ENCODE measurements at regions not wholly inside any gene's neighbourhood (a gene's known extent, or its start where the extent isn't known, plus 50 kb on each side); places are given as distances from the start of the nearest gene placed in this dataset.
A peak's percentile ranks its signal among the peaks of the same experiment; 100 is the strongest.

- H3K27ac ChIP-seq (ENCODE audit: low read depth in 1 of 2, low read length in 1 of 2) = no peak overlapping the region
- WGBS = 85% methylated on average over 2 of the region's 2 CpGs
- DNase-seq (ENCODE audit: low read depth in 6 of 9, low spot score in 9 of 9) = no peak
- no peaks in the 10 kb centered on the region for H3K36me3 ChIP-seq (ENCODE audit: control insufficient read depth in 2 of 2, insufficient read depth in 2 of 2, low read length in 1 of 2)
- no peaks in the 10 kb centered on the region for H3K9me3 ChIP-seq (ENCODE audit: control insufficient read depth in 2 of 2, insufficient read depth in 1 of 2, low read length in 1 of 2)
- H3K27me3 ChIP-seq (ENCODE audit: control insufficient read depth in 2 of 2, insufficient read depth in 1 of 2, low read length in 1 of 2) = no peaks in the 10 kb centered on the region
- H3K4me1 ChIP-seq (ENCODE audit: control insufficient read depth in 2 of 2, insufficient read depth in 2 of 2, low read length in 2 of 2) = no peaks in the 10 kb centered on the region
- H3K4me3 ChIP-seq (ENCODE audit: low read length in 2 of 2) = no peak overlapping the region
These were observed 185.8 kb downstream of the CARTPT start for GRCh38 chr5:71904852-71905251.

GRCh38 chr5:71905834-71906711 lies 187.0 kb downstream of the CARTPT start:
- Histone ChIP-seq H3K9me3 (ENCODE audit: control insufficient read depth in 2 of 2, insufficient read depth in 1 of 2, low read length in 1 of 2) (no peaks in the 10 kb centered on the region), H3K27me3 (ENCODE audit: control insufficient read depth in 2 of 2, insufficient read depth in 1 of 2, low read length in 1 of 2) (no peaks in the 10 kb centered on the region), H3K36me3 (ENCODE audit: control insufficient read depth in 2 of 2, insufficient read depth in 2 of 2, low read length in 1 of 2) (no peaks in the 10 kb centered on the region), H3K27ac (ENCODE audit: low read depth in 1 of 2, low read length in 1 of 2) (no peak overlapping the region), H3K4me1 (ENCODE audit: control insufficient read depth in 2 of 2, insufficient read depth in 2 of 2, low read length in 2 of 2) (no peaks in the 10 kb centered on the region), H3K4me3 (ENCODE audit: low read length in 2 of 2) (no peak overlapping the region)
- 93% methylated on average over 1 of the region's 1 CpG for WGBS
- DNase-seq (ENCODE audit: low read depth in 6 of 9, low spot score in 9 of 9) = no peak

- Histone ChIP-seq H3K27me3 (ENCODE audit: control insufficient read depth in 2 of 2, insufficient read depth in 1 of 2, low read length in 1 of 2) (no peaks in the 10 kb centered on the region), H3K27ac (ENCODE audit: low read depth in 1 of 2, low read length in 1 of 2) (peak overlapping the region in 1 of 2 donors; percentile 21), H3K9me3 (ENCODE audit: control insufficient read depth in 2 of 2, insufficient read depth in 1 of 2, low read length in 1 of 2) (no peaks in the 10 kb centered on the region), H3K36me3 (ENCODE audit: control insufficient read depth in 2 of 2, insufficient read depth in 2 of 2, low read length in 1 of 2) (no peaks in the 10 kb centered on the region), H3K4me3 (ENCODE audit: low read length in 2 of 2) (no peak overlapping the region), H3K4me1 (ENCODE audit: control insufficient read depth in 2 of 2, insufficient read depth in 2 of 2, low read length in 2 of 2) (no peaks in the 10 kb centered on the region)
- DNase-seq (ENCODE audit: low read depth in 6 of 9, low spot score in 9 of 9) = no peak
- WGBS = 82% methylated on average over 3 of the region's 3 CpGs
These were observed 188.0 kb downstream of the CARTPT start for GRCh38 chr5:71907001-71907588.

- Histone ChIP-seq H3K4me1 (ENCODE audit: control insufficient read depth in 2 of 2, insufficient read depth in 2 of 2, low read length in 2 of 2) (no peaks in the 10 kb centered on the region), H3K9me3 (ENCODE audit: control insufficient read depth in 2 of 2, insufficient read depth in 1 of 2, low read length in 1 of 2) (no peaks in the 10 kb centered on the region), H3K27me3 (ENCODE audit: control insufficient read depth in 2 of 2, insufficient read depth in 1 of 2, low read length in 1 of 2) (no peaks in the 10 kb centered on the region), H3K4me3 (ENCODE audit: low read length in 2 of 2) (no peak overlapping the region), H3K36me3 (ENCODE audit: control insufficient read depth in 2 of 2, insufficient read depth in 2 of 2, low read length in 1 of 2) (no peaks in the 10 kb centered on the region), H3K27ac (ENCODE audit: low read depth in 1 of 2, low read length in 1 of 2) (no peak overlapping the region)
- 81% methylated on average over 4 of the region's 4 CpGs for WGBS
- DNase-seq (ENCODE audit: low read depth in 6 of 9, low spot score in 9 of 9) = no peak
These were observed 188.6 kb downstream of the CARTPT start for GRCh38 chr5:71907608-71908145.

- 92% methylated on average over 3 of the region's 3 CpGs for WGBS
- Histone ChIP-seq H3K27ac (ENCODE audit: low read depth in 1 of 2, low read length in 1 of 2) (no peak overlapping the region), H3K36me3 (ENCODE audit: control insufficient read depth in 2 of 2, insufficient read depth in 2 of 2, low read length in 1 of 2) (no peaks in the 10 kb centered on the region), H3K4me3 (ENCODE audit: low read length in 2 of 2) (no peak overlapping the region), H3K4me1 (ENCODE audit: control insufficient read depth in 2 of 2, insufficient read depth in 2 of 2, low read length in 2 of 2) (no peaks in the 10 kb centered on the region), H3K27me3 (ENCODE audit: control insufficient read depth in 2 of 2, insufficient read depth in 1 of 2, low read length in 1 of 2) (no peaks in the 10 kb centered on the region), H3K9me3 (ENCODE audit: control insufficient read depth in 2 of 2, insufficient read depth in 1 of 2, low read length in 1 of 2) (no peaks in the 10 kb centered on the region)
- no peak for DNase-seq (ENCODE audit: low read depth in 6 of 9, low spot score in 9 of 9)
These were observed 191.7 kb downstream of the CARTPT start for GRCh38 chr5:71910741-71911140.

- H3K4me1 ChIP-seq (ENCODE audit: control insufficient read depth in 2 of 2, insufficient read depth in 2 of 2, low read length in 2 of 2) = no peaks in the 10 kb centered on the region
- no peak overlapping the region for H3K4me3 ChIP-seq (ENCODE audit: low read length in 2 of 2)
- no peak for DNase-seq (ENCODE audit: low read depth in 6 of 9, low spot score in 9 of 9)
- H3K9me3 ChIP-seq (ENCODE audit: control insufficient read depth in 2 of 2, insufficient read depth in 1 of 2, low read length in 1 of 2) = no peaks in the 10 kb centered on the region
- WGBS = 95% methylated on average over 1 of the region's 1 CpG
- no peaks in the 10 kb centered on the region for H3K27me3 ChIP-seq (ENCODE audit: control insufficient read depth in 2 of 2, insufficient read depth in 1 of 2, low read length in 1 of 2)
- no peaks in the 10 kb centered on the region for H3K36me3 ChIP-seq (ENCODE audit: control insufficient read depth in 2 of 2, insufficient read depth in 2 of 2, low read length in 1 of 2)
- no peak overlapping the region for H3K27ac ChIP-seq (ENCODE audit: low read depth in 1 of 2, low read length in 1 of 2)
These were observed 192.9 kb downstream of the CARTPT start for GRCh38 chr5:71912021-71912420.

- Histone ChIP-seq H3K36me3 (ENCODE audit: control insufficient read depth in 2 of 2, insufficient read depth in 2 of 2, low read length in 1 of 2) (no peaks in the 10 kb centered on the region), H3K27ac (ENCODE audit: low read depth in 1 of 2, low read length in 1 of 2) (no peak overlapping the region), H3K4me1 (ENCODE audit: control insufficient read depth in 2 of 2, insufficient read depth in 2 of 2, low read length in 2 of 2) (no peaks in the 10 kb centered on the region), H3K27me3 (ENCODE audit: control insufficient read depth in 2 of 2, insufficient read depth in 1 of 2, low read length in 1 of 2) (no peaks in the 10 kb centered on the region), H3K4me3 (ENCODE audit: low read length in 2 of 2) (no peak overlapping the region), H3K9me3 (ENCODE audit: control insufficient read depth in 2 of 2, insufficient read depth in 1 of 2, low read length in 1 of 2) (no peaks in the 10 kb centered on the region)
- no peak for DNase-seq (ENCODE audit: low read depth in 6 of 9, low spot score in 9 of 9)
- 85% methylated on average over 2 of the region's 2 CpGs for WGBS
These were observed 193.0 kb upstream of the MAP1B start for GRCh38 chr5:71914281-71914680.

GRCh38 chr5:71922584-71923106 lies 184.6 kb upstream of the MAP1B start:
- DNase-seq (ENCODE audit: low read depth in 6 of 9, low spot score in 9 of 9) = no peak
- Histone ChIP-seq H3K9me3 (ENCODE audit: control insufficient read depth in 2 of 2, insufficient read depth in 1 of 2, low read length in 1 of 2) (no peaks in the 10 kb centered on the region), H3K36me3 (ENCODE audit: control insufficient read depth in 2 of 2, insufficient read depth in 2 of 2, low read length in 1 of 2) (no peaks in the 10 kb centered on the region), H3K27me3 (ENCODE audit: control insufficient read depth in 2 of 2, insufficient read depth in 1 of 2, low read length in 1 of 2) (no peaks in the 10 kb centered on the region), H3K4me1 (ENCODE audit: control insufficient read depth in 2 of 2, insufficient read depth in 2 of 2, low read length in 2 of 2) (no peaks in the 10 kb centered on the region), H3K27ac (ENCODE audit: low read depth in 1 of 2, low read length in 1 of 2) (no peak overlapping the region), H3K4me3 (ENCODE audit: low read length in 2 of 2) (no peak overlapping the region)

- H3K4me1 ChIP-seq (ENCODE audit: control insufficient read depth in 2 of 2, insufficient read depth in 2 of 2, low read length in 2 of 2) = no peaks in the 10 kb centered on the region
- DNase-seq (ENCODE audit: low read depth in 6 of 9, low spot score in 9 of 9) = no peak
- WGBS = 95% methylated on average over 2 of the region's 2 CpGs
These were observed 183.5 kb upstream of the MAP1B start for GRCh38 chr5:71923755-71924154.

More at GRCh38 chr5:71923755-71924154, 183.5 kb upstream of the MAP1B start:
- H3K36me3 ChIP-seq (ENCODE audit: control insufficient read depth in 2 of 2, insufficient read depth in 2 of 2, low read length in 1 of 2) = no peaks in the 10 kb centered on the region
- H3K9me3 ChIP-seq (ENCODE audit: control insufficient read depth in 2 of 2, insufficient read depth in 1 of 2, low read length in 1 of 2) = no peaks in the 10 kb centered on the region
- no peaks in the 10 kb centered on the region for H3K27me3 ChIP-seq (ENCODE audit: control insufficient read depth in 2 of 2, insufficient read depth in 1 of 2, low read length in 1 of 2)
- no peak overlapping the region for H3K4me3 ChIP-seq (ENCODE audit: low read length in 2 of 2)
- H3K27ac ChIP-seq (ENCODE audit: low read depth in 1 of 2, low read length in 1 of 2) = no peak overlapping the region

Data from thymus (tissue), 11 donors.